H1 (cell line): ENCODE measurements at regions not wholly inside any gene's neighbourhood (a gene's known extent, or its start where the extent isn't known, plus 50 kb on each side); places are given as distances from the start of the nearest gene placed in this dataset.

Source experiments
- CBX5 ChIP-seq: fragments of 300-800, 300-1000 bp; sonication (generic); IDR thresholded peaks from 2 replicates; pipeline ENCODE4 v1.7.1; 2016; ENCODE audit warnings: antibody characterized with exemption, low read length, low read depth
- CBX8 ChIP-seq: fragments of 300-800, 300-1000 bp; sonication (generic); IDR thresholded peaks from 2 replicates; pipeline ENCODE4 v1.7.1; 2016; ENCODE audit warnings: low read depth, low read length, borderline replicate concordance
- YY1 ChIP-seq: IDR thresholded peaks from 2 replicates; pipeline ENCODE4 v1.6.1; 2011; ENCODE audit warnings: low read depth, mild to moderate bottlenecking, low read length

GRCh38 chr1:94697839-94698238 is 122.3 kb upstream of the SLC44A3 start (continued):
- TF ChIP-seq CBX8 (no peak), YY1 (no peak), CBX5 (no peak)
